CD4-positive, alpha-beta T cell treated with Interleukin-2 at 100 ng/mL for 4 hours (primary cell): ENCODE measurements at regions not wholly inside any gene's neighbourhood (a gene's known extent, or its start where the extent isn't known, plus 50 kb on each side); places are given as distances from the start of the nearest gene placed in this dataset.
"Not testable (repeated sequence)": the region's sequence is repeated elsewhere in the genome, so short reads cannot be mapped to it uniquely, and the experiment has no call there.

Experiments
- DNase-seq: peaks from one replicate; pipeline ENCODE4 v3.0.0-alpha.2; 2020; ENCODE audit warnings: low spot score

DNA sequence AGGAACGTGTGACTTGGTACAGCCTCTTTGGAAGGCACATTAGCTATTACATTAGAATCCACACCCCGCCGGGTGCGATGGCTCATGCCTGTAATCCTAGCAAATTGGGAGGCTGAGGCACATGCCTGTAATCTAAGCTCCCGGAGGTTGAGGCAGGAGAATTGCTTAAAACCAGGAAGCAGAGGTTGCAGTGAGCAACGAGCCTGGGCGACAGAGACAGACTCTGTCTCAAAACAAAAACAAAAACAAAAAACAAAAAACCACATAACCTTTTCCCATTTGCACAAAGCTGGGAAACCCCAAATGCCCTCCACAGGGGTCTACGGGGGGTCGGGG is 82.7 kb upstream of the METTL9 start:
- not testable (repeated sequence) for DNase-seq

DNA sequence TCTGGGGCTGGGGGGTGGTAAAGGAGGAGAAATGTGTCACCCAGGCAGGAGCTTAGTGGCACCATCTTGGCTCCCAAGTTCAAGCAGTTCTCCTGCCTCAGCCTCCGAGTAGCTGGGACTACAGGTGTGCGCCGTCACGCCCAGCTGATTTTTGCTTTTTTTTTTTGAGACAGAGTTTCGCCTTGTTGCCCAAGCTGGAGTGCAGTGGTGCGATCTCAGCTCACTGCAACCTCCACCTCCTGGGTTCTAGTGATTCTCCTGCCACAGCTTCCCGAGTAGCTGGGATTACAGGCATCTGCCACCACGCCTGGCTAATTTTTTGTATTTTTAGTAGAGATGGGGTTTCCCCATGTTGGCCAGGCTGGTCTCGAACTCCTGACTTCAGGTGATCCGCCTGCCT is 82.1 kb upstream of the METTL9 start:
- DNase-seq: not testable (repeated sequence)

DNA sequence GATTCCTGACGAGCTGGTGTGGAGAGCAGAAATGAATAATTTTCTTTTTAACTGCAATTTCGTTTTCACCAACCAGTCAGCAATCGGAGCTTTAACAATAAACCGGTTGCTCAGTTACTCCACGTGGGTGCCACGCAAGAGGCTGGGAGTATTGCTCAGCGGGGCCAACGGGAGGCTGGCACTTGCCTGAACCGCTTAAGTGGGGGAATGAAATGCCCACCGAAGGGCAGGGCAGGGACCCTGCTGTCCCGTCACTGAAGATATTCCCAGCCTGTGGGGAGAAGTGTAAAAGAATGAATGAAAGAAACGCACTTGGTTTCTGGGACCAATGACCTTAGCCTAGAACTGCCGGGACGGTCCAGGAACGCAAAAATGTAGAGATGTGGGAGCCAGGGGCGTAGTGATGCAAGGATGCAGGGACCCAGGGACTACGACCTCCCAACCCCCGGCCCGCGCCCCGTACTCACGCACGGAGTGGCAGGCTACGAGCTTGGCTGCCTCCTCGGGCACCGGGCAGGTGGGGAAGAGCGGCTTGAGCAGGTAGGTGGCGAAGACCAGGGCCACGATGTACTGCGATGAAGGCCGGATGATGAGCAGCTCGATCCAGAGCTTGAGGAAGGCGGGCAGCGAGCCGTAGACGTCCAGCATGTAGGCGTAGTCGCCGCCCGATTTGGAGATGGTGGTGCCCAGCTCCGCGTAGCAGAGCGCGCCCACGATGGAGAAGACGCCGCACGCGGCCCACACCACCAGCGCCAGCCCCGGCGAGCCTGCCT is 79.8 kb upstream of the METTL9 start:
- DNase-seq: peak; percentile 77

DNA sequence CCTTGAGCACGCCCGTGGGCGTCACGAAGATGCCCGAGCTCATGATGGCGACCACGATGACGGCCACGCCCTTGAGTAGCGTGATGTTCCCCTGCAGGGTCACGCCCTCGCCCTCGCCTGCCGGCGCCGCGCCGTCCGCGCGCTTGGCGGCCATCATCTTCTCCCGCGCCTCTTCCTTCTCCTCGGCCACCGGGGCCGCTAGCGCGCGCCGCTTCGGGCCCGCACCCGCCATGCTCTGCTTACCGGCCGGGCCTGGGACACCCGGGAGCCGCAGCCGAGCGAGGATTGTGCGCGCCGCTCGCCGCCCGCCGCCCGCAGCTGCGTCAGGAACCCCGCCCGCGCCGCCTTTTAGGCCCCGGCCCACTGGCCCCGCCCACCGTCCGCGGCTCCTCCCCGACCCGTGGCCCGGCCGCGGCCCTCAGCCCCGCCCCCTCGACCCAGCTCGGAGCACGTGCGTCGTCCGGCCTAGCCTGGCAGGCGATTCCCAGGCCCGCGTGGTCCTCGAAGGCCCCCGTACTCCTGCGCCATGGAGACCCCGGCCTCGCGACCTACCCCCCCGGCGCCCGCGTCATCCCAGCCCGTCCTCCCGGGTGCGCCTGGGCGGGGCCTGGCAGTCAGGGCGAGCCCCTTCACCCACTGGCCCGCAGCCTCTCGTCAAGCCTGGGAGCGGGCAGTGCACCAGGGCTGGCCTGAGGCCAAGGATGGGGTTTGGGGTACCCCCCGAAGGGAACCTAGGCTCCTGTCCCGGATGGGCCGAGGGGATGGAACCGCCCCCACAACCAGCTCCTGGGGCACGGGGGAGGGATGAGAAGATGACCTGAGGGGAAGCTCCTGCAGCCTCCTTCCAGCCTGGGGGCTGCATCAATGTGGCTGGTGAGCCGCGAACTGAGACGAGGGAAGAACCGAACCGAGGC is 79.0 kb upstream of the METTL9 start:
- DNase-seq: peak; percentile 96

DNA sequence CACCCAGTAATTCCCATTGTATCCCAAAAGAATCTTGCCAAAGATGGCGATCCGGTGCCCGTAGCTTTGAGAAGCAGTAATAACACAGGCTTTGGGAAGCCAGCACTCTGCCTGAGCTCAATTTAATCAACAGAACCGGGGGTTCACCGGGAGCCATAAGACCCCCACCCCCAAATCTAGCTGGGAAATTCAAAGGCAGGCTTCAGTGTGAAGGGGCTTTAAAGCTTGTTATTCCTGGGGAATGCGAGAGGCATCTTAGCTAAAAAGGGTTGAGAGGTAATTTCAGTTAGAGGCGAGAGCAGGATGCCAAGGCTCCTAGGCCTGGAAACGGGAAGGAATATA is 78.4 kb upstream of the METTL9 start:
- not testable (repeated sequence) for DNase-seq

DNA sequence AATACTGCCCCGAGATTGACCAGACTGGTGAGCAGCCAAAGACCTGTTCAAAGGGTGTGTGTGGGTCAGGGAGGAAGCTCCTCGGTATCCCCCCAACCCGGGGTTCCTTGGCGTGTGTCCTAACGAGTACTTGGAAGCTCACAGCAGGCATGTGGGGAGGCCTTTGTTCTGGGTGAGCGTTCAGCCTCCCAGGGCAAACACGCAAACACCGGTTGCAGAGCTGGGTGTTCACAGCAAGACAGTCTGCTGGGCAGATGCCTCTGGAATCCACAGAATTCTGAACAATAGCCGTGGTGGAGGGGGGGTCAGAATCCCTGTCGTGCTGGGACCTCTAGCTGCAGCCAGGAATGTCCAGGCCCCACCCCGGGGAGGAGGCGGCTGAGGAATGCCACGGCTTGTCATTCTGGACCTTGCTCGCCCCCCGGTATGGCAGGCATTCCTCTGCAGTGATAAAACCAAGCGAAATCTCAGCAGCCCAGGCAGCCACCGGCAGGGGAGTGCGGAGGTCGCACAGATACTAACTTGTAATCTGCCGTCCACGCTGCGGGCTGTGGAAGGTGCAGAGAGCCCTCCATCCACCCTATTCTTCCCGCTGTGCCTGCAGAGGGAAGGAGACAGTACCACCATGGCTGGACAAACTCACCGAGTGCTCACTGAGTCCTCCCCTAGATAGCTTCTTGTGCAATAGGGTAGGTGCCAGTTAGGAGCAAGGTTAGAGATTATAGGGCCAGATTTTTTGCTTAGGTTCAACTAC is 77.8 kb upstream of the METTL9 start:
- DNase-seq: not testable (repeated sequence)

DNA sequence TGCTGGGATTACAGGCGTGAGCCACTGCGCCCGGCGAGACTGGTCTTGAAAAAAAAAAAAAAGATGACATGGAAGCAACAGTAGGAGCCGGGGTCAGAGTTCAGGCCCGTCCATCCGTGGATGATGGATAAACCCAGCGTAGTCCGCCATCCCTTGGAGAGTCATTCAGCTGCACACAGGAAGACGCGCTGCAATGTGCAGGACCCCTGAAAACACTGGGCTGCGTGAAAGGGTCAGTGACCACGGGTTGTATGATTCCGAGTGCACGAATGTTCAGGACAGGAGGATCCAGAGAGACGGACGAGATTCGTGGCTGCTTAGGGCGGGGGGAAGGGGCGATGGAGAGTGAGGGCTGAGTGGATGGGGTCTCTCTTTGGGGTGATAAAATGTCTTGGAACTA is 76.5 kb upstream of the METTL9 start:
- DNase-seq: not testable (repeated sequence)

DNA sequence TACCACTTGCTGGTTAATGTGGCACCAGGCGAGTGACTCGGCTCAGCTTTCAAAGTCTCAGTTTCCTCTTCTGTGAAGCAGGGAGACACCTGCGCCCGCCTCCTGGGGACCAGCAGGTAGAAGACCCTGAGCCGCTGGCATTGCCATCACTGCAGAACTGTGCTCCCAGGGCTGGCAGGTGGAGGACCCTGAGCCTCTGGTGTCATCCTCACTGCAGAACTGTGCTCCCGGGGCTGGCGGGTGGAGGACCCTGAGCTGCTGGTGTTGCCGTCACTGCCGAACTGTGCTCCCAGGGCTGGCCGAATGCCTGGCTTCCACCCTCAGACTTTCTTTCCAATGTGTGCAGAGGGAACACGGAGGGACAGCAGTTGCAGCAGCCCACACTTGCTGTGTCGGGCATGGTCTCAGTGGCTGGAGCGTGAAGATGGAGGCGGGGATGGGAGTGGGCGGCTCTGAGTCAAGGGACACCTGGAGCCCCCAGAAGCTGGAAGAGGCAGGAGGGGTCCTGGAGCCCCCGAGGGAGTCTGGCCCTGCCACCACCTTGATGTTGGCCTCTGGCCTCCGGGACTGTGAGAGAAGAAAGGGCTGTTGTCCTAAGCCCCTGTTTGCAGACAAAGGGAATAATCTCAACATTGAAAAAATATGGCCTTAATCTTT is 75.8 kb upstream of the METTL9 start:
- DNase-seq: no peak

DNA sequence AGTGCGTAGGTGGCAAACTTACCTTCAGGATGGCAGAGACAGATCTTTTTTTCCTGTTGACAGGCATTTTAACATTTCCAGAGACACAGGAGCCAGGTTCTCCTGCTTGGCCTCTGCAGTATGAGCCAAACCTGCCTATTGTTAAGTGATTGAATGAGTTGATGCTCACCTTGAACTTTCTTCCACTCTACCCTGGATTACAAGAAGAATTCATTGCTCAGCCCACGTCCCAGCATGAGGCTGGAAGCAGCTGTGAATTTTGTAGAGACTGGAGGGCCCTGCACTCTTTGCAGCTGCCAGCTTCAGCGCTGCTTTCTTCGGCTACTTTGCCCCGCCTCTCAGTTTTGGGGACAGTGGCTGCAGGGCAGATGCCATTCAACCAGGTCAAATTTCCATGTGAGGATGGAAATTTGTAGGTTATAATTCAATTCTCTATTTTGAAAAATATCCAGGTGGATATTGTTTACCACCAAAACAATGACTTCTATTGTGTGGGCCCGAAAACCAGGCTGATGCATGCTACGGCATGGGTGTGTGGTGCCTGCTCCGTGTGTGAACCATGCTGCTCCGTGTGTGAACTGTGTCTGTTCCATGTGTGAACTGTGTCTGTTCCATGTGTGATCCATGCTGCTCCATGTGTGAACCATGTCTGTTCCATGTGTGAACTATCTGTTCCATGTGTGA is 75.2 kb upstream of the METTL9 start:
- no peak for DNase-seq

DNA sequence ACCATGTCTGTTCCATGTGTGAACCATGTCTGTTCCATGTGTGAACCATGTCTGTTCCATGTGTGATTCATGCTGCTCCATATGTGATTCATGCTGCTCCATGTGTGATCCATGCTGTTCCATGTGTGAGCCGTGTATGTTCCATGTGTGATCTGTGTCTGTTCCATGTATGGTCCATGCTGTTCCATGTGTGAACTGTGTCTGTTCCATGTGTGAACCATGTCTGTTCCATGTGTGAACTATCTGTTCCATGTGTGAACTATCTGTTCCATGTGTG is 74.7 kb upstream of the METTL9 start:
- DNase-seq: not testable (repeated sequence)

DNA sequence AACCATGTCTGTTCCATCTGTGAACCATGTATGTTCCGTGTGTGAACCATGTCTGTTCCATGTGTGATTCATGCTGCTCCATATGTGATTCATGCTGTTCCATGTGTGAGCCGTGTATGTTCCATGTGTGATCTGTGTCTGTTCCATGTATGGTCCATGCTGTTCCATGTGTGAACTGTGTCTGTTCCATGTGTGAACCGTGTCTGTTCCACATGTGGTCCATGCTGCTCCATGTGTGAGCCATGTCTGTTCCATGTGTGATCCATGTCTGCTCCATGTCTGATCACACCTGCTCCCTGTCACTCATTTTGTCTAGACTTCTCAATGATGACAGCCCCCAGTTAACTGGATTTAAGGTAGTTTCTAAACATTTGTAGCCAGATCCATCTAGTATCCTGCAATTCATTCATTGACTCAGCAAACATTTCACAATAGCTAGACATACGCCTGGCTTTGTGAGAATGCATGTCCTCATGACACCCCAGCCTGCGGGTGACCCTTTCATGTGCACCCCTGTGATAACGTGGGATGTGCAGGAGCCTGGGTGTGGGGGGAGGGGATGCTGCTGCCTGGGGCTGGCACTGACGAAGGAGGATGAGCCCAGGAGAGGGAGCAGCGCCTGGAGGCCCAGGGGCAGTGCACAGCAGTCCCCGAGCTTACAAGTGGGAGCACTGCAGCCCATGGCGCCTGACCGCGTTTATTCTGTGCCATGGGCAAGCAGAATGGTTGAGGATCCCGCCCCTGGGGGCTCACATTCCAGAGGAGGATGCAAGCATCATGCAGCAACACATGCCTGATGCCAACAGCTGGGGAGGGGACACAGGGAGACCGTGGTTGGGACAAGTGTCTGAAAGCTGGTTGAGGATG is 74.1 kb upstream of the METTL9 start:
- not testable (repeated sequence) for DNase-seq

DNA sequence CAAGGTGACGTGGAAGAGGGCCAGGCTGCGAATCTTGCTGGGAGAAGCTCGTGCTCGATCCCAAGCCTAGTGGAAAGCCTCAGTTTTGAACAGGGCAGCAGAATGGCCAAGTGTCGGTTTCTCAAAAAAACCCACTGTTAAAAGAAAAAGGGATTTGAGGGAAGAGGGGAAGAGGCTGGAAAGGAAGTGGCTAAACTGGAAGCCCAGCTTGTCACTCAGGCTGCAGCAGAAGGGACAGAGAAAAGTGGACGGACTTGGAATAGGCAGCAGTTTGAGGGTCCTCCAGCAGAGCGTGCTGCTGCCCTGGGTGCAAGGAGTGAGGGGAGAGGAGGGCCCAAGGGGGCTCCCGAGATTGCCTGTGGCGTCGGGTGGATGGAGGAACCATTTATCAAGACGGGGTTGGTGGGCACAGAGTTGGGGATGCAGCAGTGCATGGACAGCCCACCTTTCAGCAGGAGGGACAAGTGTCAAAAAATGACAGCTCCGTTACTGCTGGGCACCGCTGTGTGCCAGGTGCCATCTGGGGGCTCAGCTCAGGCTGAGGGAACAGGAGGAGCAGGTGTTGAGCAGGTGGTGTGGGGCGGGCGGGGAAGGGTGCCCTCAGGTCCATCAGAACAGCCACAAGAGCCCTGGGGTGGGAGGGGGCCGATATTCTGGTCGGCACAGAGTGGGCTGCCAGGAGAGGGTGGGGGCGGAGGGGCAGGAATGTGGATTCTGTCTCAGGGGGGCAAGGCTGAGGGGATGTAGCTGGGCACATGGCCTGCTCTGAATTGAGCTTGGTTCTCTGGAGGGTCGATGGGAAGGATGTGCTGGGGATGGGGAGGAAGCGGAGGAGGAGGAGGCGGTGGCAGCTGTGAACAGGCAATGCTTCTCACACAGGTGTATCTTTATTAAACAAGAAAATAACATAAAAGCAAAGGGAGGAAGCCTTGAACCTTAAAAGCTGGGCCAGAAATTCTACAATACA is 73.1 kb upstream of the METTL9 start:
- not testable (repeated sequence) for DNase-seq

DNA sequence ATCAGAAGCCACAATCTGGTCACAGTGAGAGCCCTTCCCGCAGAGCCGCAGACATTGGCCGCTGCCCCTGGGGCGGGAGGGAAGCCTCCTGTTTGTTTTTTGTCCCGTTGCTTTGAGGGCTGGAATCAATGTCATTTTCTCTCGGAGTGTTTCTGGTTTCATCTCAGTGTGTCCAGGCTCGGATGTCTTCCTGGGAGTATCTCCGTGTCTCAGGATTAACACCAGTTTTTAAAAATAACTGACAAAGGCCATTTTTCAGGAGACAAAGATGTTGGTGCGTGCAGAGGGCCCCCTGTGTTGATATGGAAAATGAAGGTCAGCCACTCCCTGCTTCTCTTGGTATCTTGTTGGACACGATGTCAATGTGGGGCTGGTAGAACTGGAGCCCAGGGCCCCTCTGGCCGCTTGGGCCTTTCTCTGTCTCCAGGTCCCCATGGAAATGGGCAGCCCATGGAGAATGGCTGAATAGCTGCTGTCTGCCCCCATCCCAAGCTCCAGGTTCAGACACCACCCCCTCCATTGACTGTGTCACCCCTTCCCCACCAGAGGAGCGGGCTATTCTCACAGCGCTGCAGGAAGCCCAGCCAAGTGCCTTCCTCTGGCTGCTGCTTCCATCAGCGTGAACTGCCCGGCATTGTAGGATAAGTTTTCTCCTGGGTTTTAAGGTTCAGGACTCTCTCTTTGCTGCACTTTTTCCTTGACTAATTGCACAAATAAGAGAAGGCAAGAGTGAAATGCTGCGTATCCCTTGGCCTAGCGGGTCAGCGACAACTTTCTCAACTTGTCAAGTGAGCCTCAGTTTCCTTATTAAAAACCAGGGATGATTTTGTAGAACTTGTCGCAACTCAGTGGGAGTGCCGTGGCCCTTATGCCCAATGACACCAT is 72.2 kb upstream of the METTL9 start:
- DNase-seq: no peak

DNA sequence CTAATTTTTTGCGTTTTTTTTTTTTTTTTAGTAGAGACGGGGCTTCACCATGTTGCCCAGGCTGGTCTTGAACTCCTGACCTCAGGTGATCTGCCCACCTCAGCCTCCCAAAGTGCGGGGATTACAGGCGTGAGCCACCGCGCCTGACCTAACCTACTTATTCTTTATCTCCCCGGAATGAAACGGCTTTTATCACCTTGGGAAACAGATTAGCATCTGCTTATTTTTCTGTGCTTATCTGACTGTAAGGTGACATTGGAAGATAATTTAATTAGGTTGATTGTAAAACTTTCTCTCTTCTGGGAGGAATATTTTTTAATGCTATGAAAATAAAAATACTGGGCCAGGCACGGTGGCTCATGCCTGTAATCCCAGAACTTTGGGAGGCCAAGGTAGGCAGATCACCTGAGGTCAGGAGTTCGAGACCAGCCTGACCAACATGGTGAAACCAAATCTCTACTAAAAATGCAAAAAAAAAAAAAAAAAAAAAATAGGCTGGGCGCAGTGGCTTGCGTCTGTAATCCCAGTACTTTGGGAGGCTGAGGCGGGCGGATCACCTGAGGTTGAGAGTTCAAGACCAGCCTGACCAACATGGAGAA is 70.2 kb upstream of the METTL9 start:
- DNase-seq: not testable (repeated sequence)

DNA sequence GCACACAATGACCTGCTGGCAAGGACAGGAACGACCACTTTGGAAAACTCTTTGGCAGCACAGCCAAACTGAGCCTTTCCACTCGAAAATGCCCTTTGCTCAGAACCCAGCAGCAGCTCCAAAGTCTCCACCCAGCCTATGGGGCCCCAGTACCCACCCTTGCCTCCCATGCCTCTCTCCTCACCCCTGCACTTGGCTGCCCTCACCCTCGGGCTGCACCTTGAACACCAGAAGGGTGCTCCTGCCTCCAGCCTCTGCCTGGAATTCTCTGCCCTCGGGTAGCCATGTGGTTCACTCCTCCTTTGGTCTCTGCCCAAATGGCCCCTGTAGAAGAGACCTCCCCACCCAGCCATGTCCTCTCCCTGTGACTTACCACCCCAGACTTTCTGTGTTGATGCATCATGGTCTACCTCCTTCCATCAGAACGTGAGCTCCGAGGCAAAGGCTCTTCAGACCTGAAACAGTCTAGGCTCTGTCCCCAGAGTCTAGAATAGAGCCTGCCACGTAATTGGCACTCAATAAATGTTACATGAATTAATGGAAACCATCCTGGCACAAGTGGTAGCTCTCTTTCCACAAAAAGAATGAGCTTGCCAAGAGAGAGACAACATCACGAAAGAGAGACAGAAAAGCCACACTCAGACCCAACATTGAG is 68.5 kb upstream of the METTL9 start:
- not testable (repeated sequence) for DNase-seq

DNA sequence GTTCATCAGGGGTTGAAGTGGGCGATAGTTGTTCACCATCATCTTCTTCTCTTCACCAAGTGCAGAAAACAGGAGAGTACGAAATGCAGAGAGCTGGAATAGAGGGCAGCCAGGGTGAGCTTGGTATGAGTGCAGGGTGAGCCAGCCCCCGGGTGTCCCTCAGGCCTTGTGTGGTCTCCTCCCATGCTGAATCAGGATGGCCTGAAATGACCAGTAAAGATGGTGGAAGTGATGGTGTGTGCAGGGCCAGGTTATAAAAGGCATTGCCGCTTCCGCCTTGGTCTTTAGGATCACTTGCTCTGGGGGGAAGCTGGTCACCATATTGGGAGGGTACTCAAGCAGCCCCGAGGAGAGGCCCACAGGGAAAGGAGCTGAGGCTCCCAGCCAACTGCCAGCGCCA is 66.4 kb upstream of the METTL9 start:
- DNase-seq: not testable (repeated sequence)

DNA sequence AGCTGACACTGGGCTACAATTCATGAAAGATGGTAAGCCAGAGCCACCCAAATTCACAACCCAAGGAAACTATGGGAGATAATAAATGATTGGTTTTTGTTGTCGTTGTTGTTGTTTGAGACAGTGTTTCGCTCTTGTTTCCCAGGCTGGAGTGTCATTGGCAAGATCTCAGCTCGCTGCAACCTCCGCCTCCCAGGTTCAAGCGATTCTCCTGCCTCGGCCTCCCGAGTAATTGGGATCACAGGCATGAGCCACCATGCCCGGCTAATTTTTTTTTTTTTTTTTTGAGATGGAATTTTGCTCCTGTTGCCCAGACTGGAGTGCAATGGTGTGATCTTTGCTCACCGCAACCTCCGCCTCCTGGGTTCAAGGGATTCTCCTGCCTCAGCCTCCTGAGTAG is 65.9 kb upstream of the METTL9 start:
- not testable (repeated sequence) for DNase-seq

DNA sequence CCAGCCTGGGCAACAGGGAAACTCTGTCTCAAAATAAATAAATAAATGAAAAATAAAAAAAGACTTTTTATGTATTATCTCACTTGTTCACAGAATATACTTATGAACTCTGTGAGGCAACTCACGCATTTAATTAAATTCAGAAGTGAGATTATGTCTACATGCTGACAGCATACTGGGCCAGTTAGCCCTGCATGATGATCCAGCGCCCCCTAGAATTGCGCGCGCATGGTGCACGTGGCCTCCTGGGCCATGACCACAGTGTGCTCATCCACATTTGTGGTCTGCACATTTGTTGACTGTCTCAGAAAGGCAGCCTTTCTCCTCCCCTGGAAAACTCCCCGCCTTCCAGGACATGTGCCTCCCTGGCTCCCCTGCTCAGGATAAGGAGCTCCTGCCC is 64.8 kb upstream of the METTL9 start:
- peak; percentile 39 for DNase-seq
